Activated CD8-positive, alpha-beta T cell treated with anti-CD3 and anti-CD28 coated beads for 36 hours (primary cell): ENCODE measurements at regions not wholly inside any gene's neighbourhood (a gene's known extent, or its start where the extent isn't known, plus 50 kb on each side); places are given as distances from the start of the nearest gene placed in this dataset.
"Not testable (repeated sequence)": the region's sequence is repeated elsewhere in the genome, so short reads cannot be mapped to it uniquely, and the experiment has no call there.

Experiments
- ATAC-seq: fragments of 200-7000 bp; cut with Tn5 transposase; one replicate; pipeline ENCODE4 v1.10.0; 2021; ENCODE audit warnings: mild to moderate bottlenecking, moderate library complexity
- CTCF ChIA-PET: fragments of 350-600 bp; sonication (Branson Sonifier 250); formaldehyde crosslinking; loops from one replicate; lab custom pipeline; 2021; ENCODE audit warnings: antibody characterized with exemption; lab: Charles Lee
- POLR2A ChIA-PET: fragments of 350-600 bp; sonication (Branson Sonifier 250); formaldehyde crosslinking; loops from one replicate; lab custom pipeline; 2021; ENCODE audit warnings: antibody characterized with exemption; lab: Charles Lee
- DNase-seq: peaks from one replicate; pipeline ENCODE4 v3.0.0-alpha.2; 2020
- H3K27ac Mint-ChIP-seq: one replicate; pipeline ENCODE4 v1.8.0; 2021; ENCODE audit warnings: mild to moderate bottlenecking, mixed read lengths
- H3K27me3 Mint-ChIP-seq: one replicate; pipeline ENCODE4 v1.8.0; 2021; ENCODE audit warnings: mixed read lengths
- H3K36me3 Mint-ChIP-seq: one replicate; pipeline ENCODE4 v1.8.0; 2021; ENCODE audit warnings: low read depth, mixed read lengths
- H3K4me1 Mint-ChIP-seq: one replicate; pipeline ENCODE4 v1.8.0; 2021; ENCODE audit warnings: low read depth, mixed read lengths
- H3K4me3 Mint-ChIP-seq: one replicate; pipeline ENCODE4 v1.8.0; 2021; ENCODE audit warnings: mild to moderate bottlenecking, moderate library complexity, mixed read lengths
- H3K9me3 Mint-ChIP-seq: one replicate; pipeline ENCODE4 v1.8.0; 2021; ENCODE audit warnings: mixed read lengths
- CTCF ChIP-seq: fragments of 200-600 bp; IDR thresholded peaks from one replicate; pipeline ENCODE4 v1.8.0; 2022; ENCODE audit warnings: antibody characterized with exemption, mild to moderate bottlenecking
- intact Hi-C: fragments of 100-400 bp; cut with micrococcal nuclease; formaldehyde crosslinking; loops from one replicate; pipeline ENCODE4 v1.10.0; 2022

- POLR2A ChIA-PET = no interaction called here
- H3K27me3 Mint-ChIP-seq = peaks cover 3% of the 10 kb centered on the region
- intact Hi-C loops = loop anchor here (10.0 kb wide), 1 partner anchor 130 kb away; no protein-coding TSS in a partner anchor
- no peak overlapping the region for H3K27ac Mint-ChIP-seq
- DNase-seq (no peak), ATAC-seq (no peak)
- H3K36me3 Mint-ChIP-seq = no peaks in the 10 kb centered on the region
- CTCF ChIA-PET = no interaction called here
- H3K4me1 Mint-ChIP-seq = no peaks in the 10 kb centered on the region
- no peaks in the 10 kb centered on the region for H3K9me3 Mint-ChIP-seq
- TF ChIP-seq CTCF = no peak
- H3K4me3 Mint-ChIP-seq = no peak overlapping the region
Measured at GRCh38 chr17:27954548-27955495, 61.7 kb upstream of the LYRM9 start.

- no peak for ATAC-seq
- DNase-seq = no peak
- POLR2A ChIA-PET = no interaction called here
- Mint-ChIP-seq H3K36me3 (no peaks in the 10 kb centered on the region), H3K4me3 (no peak overlapping the region), H3K27ac (no peak overlapping the region), H3K27me3 (peaks cover 3% of the 10 kb centered on the region), H3K9me3 (no peaks in the 10 kb centered on the region), H3K4me1 (no peaks in the 10 kb centered on the region)
- no peak for TF ChIP-seq CTCF
- CTCF ChIA-PET = interaction anchor here (0.6 kb wide), 1 partner anchor 531 kb away, joined by 3 read pairs; no protein-coding TSS in a partner anchor
- intact Hi-C loops = loop anchor here (10.0 kb wide), 1 partner anchor 132 kb away; no protein-coding TSS in a partner anchor
Measured at GRCh38 chr17:27956601-27957445, 63.7 kb upstream of the LYRM9 start.

GRCh38 chr17:27957446-27957793, 64.3 kb upstream of the LYRM9 start:
- ATAC-seq, H3K27me3 Mint-ChIP-seq, H3K9me3 Mint-ChIP-seq, DNase-seq, POLR2A ChIA-PET, H3K4me1 Mint-ChIP-seq, H3K36me3 Mint-ChIP-seq, H3K27ac Mint-ChIP-seq, H3K4me3 Mint-ChIP-seq: not testable (repeated sequence)
- intact Hi-C loops = loop anchor here (10.0 kb wide), 1 partner anchor 133 kb away; no protein-coding TSS in a partner anchor
- CTCF ChIA-PET = interaction anchor here (0.6 kb wide), 1 partner anchor 531 kb away, joined by 3 read pairs; no protein-coding TSS in a partner anchor

- no peak overlapping the region for H3K27ac Mint-ChIP-seq
- CTCF ChIA-PET = interaction anchor here (0.8 to 2.2 kb wide), 2 partner anchors 199 to 293 kb away, joined by 3 to 4 read pairs; no protein-coding TSS in a partner anchor
- ATAC-seq (no peak), DNase-seq (no peak)
- H3K9me3 Mint-ChIP-seq = no peaks in the 10 kb centered on the region
- no peaks in the 10 kb centered on the region for H3K4me1 Mint-ChIP-seq
- no peak overlapping the region for H3K4me3 Mint-ChIP-seq
- intact Hi-C loops = loop anchor here (10.0 kb wide), 1 partner anchor 134 kb away; no protein-coding TSS in a partner anchor
- POLR2A ChIA-PET = no interaction called here
- no peaks in the 10 kb centered on the region for H3K36me3 Mint-ChIP-seq
- no peaks in the 10 kb centered on the region for H3K27me3 Mint-ChIP-seq
- TF ChIP-seq CTCF = no peak
Measured at GRCh38 chr17:27958708-27959381, 65.7 kb upstream of the LYRM9 start.

GRCh38 chr17:27959382-27959709, 66.2 kb upstream of the LYRM9 start:
- Mint-ChIP-seq H3K27me3 (no peaks in the 10 kb centered on the region), H3K36me3 (no peaks in the 10 kb centered on the region), H3K4me3 (no peak overlapping the region), H3K27ac (no peak overlapping the region), H3K9me3 (no peaks in the 10 kb centered on the region), H3K4me1 (no peaks in the 10 kb centered on the region)
- no peak for ATAC-seq
- no peak for DNase-seq
- TF ChIP-seq CTCF = no peak
- ChIA-PET CTCF (interaction anchor here (2.2 kb wide), 1 partner anchor 199 kb away, joined by 4 read pairs; no protein-coding TSS in a partner anchor), POLR2A (no interaction called here)
- intact Hi-C loops = loop anchor here (10.0 kb wide), 1 partner anchor 135 kb away; no protein-coding TSS in a partner anchor
